GM19395 (cell line): ENCODE measurements at regions not wholly inside any gene's neighbourhood (a gene's known extent, or its start where the extent isn't known, plus 50 kb on each side); places are given as distances from the start of the nearest gene placed in this dataset.

Experiments used
- ATAC-seq: cut with Tn5 transposase; IDR thresholded peaks from one replicate; pipeline ENCODE4 v1.9.1; 2021; ENCODE audit warnings: mild to moderate bottlenecking, moderate library complexity; ENCODE audit not compliant: unreplicated experiment

GRCh38 chr11:130638033-130638432 lies 189.6 kb downstream of the ADAMTS15 start:
- no peak for ATAC-seq

GRCh38 chr11:130638624-130639023 lies 190.2 kb downstream of the ADAMTS15 start:
- no peak for ATAC-seq

GRCh38 chr11:130639369-130639768 lies 190.9 kb downstream of the ADAMTS15 start:
- ATAC-seq, result no peak

GRCh38 chr11:130640526-130640925 lies 192.1 kb downstream of the ADAMTS15 start:
- ATAC-seq, result no peak

GRCh38 chr11:130641876-130642275 lies 193.4 kb downstream of the ADAMTS15 start:
- ATAC-seq, result no peak

GRCh38 chr11:130642994-130643393 lies 194.5 kb downstream of the ADAMTS15 start:
- no peak for ATAC-seq

DNA sequence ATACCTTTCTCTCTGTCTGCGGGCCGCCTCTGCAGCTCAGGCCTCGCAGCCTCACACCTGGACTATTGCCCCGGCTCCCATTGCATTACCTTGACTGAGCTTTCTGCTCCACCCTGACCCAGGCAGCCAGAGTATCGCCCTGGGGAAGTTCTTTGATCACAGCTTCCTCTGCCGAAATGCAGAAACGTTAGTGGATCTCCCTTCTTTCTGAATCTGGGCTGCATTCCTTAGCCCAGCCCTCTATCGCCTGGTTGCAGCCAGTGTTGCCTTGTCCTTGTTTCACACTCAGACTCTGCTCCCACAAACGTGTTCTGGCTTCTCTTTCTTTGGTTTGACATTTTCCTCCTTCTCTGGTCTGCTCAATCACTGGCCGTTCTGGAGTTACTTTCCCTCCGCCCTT lies 195.7 kb downstream of the ADAMTS15 start:
- no peak for ATAC-seq

DNA sequence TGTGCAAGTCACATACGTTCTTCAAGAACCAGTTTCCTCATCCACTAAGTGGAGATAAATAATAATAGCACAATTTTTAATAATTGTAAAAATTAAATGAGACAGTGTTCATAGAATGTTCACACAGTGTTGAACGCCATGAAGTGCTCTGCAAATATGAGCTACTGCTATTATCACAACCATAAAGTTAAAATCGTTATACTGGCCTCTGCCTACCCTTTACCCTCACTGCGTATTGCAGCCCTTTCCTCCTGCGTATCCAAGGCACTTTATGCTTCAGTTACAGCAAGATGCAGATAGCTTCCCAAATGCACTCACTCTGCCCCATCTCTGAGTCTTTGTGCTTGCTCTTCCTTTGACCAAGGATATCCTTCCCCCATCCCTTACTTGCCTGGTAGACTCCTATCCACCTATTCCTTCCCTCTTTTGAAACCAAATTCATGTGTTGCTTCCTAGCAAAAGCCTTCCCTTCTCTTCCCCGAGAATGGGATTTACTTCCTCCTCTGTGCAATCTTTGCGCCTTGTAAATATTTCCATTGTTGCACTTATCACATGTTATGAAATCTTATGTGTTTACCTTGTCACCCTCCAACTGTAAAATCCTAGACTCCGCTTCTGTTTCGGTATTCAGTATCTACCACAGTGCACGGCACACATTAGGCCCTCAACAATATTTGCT lies 196.9 kb downstream of the ADAMTS15 start:
- no peak for ATAC-seq

DNA sequence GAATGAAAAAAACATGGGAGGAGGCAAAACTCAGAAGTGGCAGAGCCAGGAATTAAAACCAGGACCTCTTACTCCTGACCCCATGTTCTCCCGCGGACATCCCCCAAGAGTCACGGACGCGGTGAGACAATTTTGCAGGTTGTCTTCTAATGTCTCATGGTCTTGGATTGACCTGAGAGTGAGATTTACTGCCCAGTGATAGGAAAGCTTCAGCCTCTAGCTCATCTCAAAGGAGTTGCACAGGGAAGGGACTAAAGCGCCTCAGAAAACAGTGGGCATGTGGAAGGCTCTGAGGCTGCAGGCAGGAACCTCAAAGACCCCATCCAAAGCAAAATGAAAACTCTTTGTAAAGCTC lies 197.4 kb downstream of the ADAMTS15 start:
- no peak for ATAC-seq

DNA sequence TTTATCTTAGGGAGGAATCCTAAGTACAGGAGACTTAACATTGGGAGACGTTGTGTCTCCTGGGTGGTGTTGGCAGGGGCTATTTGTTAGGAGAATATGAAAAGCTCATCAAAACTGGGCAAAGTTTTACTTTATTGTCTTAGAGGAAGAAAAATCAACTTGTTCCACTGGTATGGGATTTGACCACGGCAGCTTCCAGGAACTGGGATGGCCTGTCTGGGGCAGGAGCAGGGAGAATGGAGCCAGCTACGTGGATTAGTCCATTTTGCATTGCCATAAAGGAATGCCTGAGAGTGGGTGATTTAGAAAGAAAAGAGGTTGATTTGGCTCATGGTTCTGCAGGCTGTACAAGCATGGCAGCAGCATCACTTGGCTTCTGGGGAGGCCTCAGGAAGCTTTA lies 198.4 kb downstream of the ADAMTS15 start:
- no peak for ATAC-seq

DNA sequence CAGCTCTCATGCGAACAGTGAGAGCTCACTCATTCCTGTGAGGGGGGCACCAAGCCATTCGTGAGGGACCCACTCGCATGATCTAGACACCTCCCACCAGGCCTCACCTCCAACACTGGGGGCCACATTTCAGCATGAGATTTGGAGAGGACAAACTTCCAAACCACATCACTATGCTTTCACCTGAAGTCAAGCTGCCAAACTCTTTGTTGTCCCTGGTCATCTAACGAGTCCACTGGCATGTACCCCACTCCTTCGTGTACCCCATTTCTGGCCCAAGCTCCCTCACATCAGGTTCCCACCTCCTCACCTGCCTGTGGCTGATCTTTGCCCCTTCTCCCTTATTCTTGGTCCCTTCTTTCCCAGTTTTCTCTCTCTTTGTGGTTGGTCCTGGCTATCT lies 198.9 kb downstream of the ADAMTS15 start:
- ATAC-seq, result no peak

DNA sequence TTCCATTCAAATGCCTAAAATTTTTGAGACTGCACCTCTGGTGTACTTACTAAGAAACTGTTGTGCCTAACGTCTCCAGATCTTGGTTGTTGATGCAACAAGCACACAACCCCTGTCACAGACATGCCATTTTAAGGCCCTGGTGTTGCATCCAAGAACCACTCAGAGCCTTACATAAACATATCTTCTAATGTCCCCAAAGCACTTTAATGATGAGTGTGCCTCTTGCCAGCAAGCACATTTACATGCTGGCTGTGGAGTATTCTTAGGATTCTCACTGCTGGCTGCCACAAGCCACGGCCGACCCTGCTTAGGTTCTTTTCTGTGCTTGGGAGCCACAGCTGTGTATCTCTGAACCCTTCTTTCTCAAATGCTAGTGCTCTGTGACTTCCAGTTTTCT lies 201.4 kb downstream of the ADAMTS15 start:
- no peak for ATAC-seq

- ATAC-seq, result no peak
These were observed 202.1 kb downstream of the ADAMTS15 start for GRCh38 chr11:130650456-130651030.

- no peak for ATAC-seq
These were observed 202.8 kb downstream of the ADAMTS15 start for GRCh38 chr11:130651066-130651855.

DNA sequence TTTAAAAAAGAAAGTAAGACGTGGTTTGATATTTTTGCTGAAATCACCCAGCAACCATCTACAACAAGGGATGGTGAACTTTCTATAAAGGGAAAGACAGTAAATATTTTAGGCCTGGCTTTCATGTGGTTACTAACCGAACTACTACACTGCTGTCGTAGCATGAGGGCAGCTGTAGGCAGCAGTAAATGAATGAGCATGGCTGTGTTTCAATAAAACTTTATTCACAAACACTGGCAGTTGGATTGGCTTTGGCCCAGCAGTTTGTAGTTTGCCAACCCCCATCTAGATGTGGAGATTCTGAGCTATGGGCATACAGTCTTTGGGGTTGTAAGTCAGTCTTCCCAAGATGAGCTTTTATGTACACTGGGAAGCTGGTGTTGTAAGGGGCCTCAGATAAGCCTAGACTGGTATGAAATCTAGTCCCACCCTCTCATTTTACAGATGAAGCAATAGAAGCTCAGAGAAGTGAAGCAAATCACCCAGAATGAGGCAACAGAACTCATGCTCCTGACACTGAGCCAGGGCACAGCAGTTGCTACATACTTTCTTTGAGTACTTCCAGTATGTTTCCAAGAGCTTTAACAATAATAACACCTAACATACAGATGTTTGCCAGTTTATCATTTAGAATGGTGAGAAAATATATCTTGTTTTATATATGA lies 204.4 kb downstream of the ADAMTS15 start:
- no peak for ATAC-seq

- no peak for ATAC-seq
These were observed 205.6 kb downstream of the ADAMTS15 start for GRCh38 chr11:130653838-130654636.

DNA sequence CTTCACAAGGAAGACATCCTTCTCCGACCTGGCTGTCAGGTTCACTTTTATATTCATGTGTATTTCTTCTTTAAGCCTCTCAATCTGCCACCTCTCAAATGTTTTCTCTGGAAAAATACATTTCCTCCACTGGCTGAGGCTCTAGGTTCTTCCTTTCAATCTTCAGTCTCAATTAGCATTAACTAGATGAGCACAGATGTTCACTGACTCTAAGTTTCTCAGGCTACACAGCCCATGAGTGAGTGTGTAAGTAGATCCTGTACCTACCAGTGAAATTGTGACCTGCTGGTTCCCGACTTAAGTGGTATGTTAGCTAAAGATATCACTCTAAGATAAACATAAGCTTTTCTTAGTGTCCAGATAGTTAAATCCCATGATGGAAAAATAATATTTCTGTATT lies 206.9 kb downstream of the ADAMTS15 start:
- no peak for ATAC-seq

DNA sequence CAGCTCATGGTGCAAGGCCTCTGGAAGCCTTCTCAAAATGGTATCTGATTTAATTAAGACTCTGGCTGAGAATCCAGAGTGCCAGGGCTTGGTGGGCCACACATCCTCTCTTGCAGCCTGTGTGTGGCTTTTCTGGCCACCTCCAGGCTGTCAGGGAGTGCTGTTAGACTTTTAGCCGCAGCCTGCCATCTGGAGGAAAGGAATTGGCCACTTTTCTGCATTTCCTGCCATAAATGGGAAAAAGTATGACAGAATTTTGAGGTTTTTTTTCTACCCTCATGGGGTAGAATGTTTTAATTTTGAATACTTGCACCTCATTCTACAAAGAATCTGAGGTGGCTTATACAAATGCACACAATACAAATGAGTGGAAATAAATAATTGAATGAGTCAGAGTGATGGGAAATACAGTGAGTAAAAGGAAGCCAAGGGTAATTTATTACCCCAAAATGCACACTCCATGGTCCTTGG lies 218.4 kb downstream of the ADAMTS15 start:
- no peak for ATAC-seq

DNA sequence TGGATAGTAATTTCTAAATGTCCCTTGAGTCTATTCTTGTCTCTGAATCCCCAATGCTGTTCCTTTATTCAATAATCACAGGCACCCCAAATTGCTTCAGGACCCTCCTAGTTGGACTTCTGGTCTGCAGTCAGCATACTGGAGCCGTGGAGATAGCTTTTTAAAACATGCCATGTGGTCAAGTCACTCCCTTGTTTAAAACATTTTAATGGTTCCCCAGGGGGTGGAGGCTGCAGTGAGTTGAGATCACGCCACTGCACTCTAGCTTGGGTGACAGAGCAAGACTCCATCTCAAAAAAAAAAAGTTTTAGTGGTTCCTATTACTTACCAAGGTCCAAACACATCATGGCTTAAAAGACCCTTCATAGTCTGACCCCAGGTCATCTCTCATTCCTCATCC lies 220.3 kb downstream of the ADAMTS15 start:
- no peak for ATAC-seq

GRCh38 chr11:130670200-130670599 lies 221.8 kb downstream of the ADAMTS15 start:
- no peak for ATAC-seq
